ENCODE measurements at regions not wholly inside any gene's neighbourhood (a gene's known extent, or its start where the extent isn't known, plus 50 kb on each side); places are given as distances from the start of the nearest gene placed in this dataset.

DNA sequence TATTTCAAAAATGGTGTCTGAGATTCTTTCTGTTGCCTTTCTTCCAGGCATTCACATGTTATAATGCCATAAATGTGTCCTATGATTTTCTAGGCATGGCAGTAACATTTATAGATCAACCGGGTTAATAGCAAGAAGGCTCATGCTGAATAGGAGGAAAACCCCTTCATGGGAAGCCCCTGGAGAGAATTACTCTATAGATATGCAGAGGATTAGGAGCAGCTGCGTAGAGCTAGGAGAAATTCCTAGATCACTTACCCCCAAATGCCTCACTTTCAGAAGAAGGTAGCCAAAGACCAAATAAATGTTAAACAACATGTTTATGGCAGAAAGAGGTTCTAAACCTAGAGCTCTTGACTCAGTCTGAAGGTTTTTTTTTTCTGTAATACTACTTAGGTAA is 153.4 kb upstream of the CTNNA2 start:
- Histone ChIP-seq H3K79me2 (ENCODE audit: control insufficient read depth, insufficient read depth, low read length) (no peaks in the 10 kb centered on the region), H4K20me1 (ENCODE audit: control insufficient read depth, extremely low read depth, insufficient read depth, low read length) (no peaks in the 10 kb centered on the region), H3K27ac (ENCODE audit: insufficient read depth, low read length) (no peak overlapping the region), H3K9ac (ENCODE audit: insufficient read depth, low read length) (no peak overlapping the region), H2AFZ (ENCODE audit: low read length) (no peak overlapping the region), H3K27me3 (ENCODE audit: control insufficient read depth, insufficient read depth, low read length) (no peaks in the 10 kb centered on the region), H3K9me3 (ENCODE audit: control insufficient read depth, insufficient read depth, low read depth, low read length) (no peaks in the 10 kb centered on the region), H3K36me3 (ENCODE audit: control insufficient read depth, insufficient read depth, low read length) (no peaks in the 10 kb centered on the region), H3K4me3 (replicated peaks in 1 of 4; ENCODE audit: control extremely low read depth in 1 of 4, insufficient read depth in 1 of 4, low read depth in 3 of 4, low read length in 4 of 4) (no peak overlapping the region), H3K4me1 (ENCODE audit: control insufficient read depth, extremely low read depth, insufficient read depth, low read length) (no peaks in the 10 kb centered on the region), H3K4me2 (ENCODE audit: extremely low read depth, insufficient read depth, low read length) (no peak overlapping the region)
- DNase-seq (ENCODE audit: low read depth in 2 of 2): no peak
- no peak for TF ChIP-seq EZH2 (IDR thresholded peaks at IDR 0.05; ENCODE audit: low read length, missing control alignments)
- TF ChIP-seq CTCF (conservative IDR thresholded peaks at IDR 0.05 in 1 of 2, IDR thresholded peaks at IDR 0.05 in 1 of 2; ENCODE audit: low read depth in 1 of 2, low read length in 2 of 2): no peak

DNA sequence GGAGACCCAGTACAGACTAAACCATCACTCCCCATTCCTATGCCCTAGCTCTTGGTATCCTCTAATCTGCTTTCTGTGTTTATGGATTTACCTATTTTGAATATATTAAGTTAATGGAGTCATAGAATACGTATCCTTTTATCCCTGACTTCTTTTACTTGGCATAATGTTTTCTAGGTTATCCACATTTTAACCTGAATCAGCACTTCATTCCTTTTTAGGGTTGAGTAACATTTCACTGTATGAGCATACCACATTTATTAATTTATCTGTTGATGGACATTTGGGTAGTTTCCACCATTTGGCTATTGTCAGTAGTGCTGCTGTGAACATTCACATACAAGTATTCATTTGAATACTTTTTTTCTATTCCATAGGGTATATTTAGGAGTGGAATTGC is 157.3 kb upstream of the CTNNA2 start:
- no peak for DNase-seq (ENCODE audit: low read depth in 2 of 2)
- no peak overlapping the region for H3K27ac ChIP-seq (ENCODE audit: insufficient read depth, low read length)
- H3K79me2 ChIP-seq (ENCODE audit: control insufficient read depth, insufficient read depth, low read length): no peaks in the 10 kb centered on the region
- H3K36me3 ChIP-seq (ENCODE audit: control insufficient read depth, insufficient read depth, low read length): no peaks in the 10 kb centered on the region
- no peaks in the 10 kb centered on the region for H3K27me3 ChIP-seq (ENCODE audit: control insufficient read depth, insufficient read depth, low read length)
- no peaks in the 10 kb centered on the region for H4K20me1 ChIP-seq (ENCODE audit: control insufficient read depth, extremely low read depth, insufficient read depth, low read length)
- H2AFZ ChIP-seq (ENCODE audit: low read length): no peak overlapping the region
- H3K4me2 ChIP-seq (ENCODE audit: extremely low read depth, insufficient read depth, low read length): no peak overlapping the region
- no peak overlapping the region for H3K9ac ChIP-seq (ENCODE audit: insufficient read depth, low read length)
- no peak overlapping the region for H3K4me3 ChIP-seq (replicated peaks in 1 of 4; ENCODE audit: control extremely low read depth in 1 of 4, insufficient read depth in 1 of 4, low read depth in 3 of 4, low read length in 4 of 4)
- H3K4me1 ChIP-seq (ENCODE audit: control insufficient read depth, extremely low read depth, insufficient read depth, low read length): no peaks in the 10 kb centered on the region
- no peaks in the 10 kb centered on the region for H3K9me3 ChIP-seq (ENCODE audit: control insufficient read depth, insufficient read depth, low read depth, low read length)
- TF ChIP-seq CTCF (conservative IDR thresholded peaks at IDR 0.05 in 1 of 2, IDR thresholded peaks at IDR 0.05 in 1 of 2; ENCODE audit: low read depth in 1 of 2, low read length in 2 of 2): no peak
- TF ChIP-seq EZH2 (IDR thresholded peaks at IDR 0.05; ENCODE audit: low read length, missing control alignments): no peak

GRCh38 chr2:79327460-79327859 is 167.9 kb upstream of the REG3A start:
- Histone ChIP-seq H3K36me3 (ENCODE audit: control insufficient read depth, insufficient read depth, low read length) (no peaks in the 10 kb centered on the region), H3K9ac (ENCODE audit: insufficient read depth, low read length) (no peak overlapping the region), H3K27ac (ENCODE audit: insufficient read depth, low read length) (no peak overlapping the region), H4K20me1 (ENCODE audit: control insufficient read depth, extremely low read depth, insufficient read depth, low read length) (no peaks in the 10 kb centered on the region), H3K9me3 (ENCODE audit: control insufficient read depth, insufficient read depth, low read depth, low read length) (no peaks in the 10 kb centered on the region), H3K4me2 (ENCODE audit: extremely low read depth, insufficient read depth, low read length) (no peak overlapping the region), H2AFZ (ENCODE audit: low read length) (no peak overlapping the region), H3K27me3 (ENCODE audit: control insufficient read depth, insufficient read depth, low read length) (no peaks in the 10 kb centered on the region), H3K4me3 (replicated peaks in 1 of 4; ENCODE audit: control extremely low read depth in 1 of 4, insufficient read depth in 1 of 4, low read depth in 3 of 4, low read length in 4 of 4) (no peak overlapping the region), H3K4me1 (ENCODE audit: control insufficient read depth, extremely low read depth, insufficient read depth, low read length) (no peaks in the 10 kb centered on the region), H3K79me2 (ENCODE audit: control insufficient read depth, insufficient read depth, low read length) (no peaks in the 10 kb centered on the region)
- TF ChIP-seq CTCF (conservative IDR thresholded peaks at IDR 0.05 in 1 of 2, IDR thresholded peaks at IDR 0.05 in 1 of 2; ENCODE audit: low read depth in 1 of 2, low read length in 2 of 2) (no peak), EZH2 (IDR thresholded peaks at IDR 0.05; ENCODE audit: low read length, missing control alignments) (no peak)
- no peak for DNase-seq (ENCODE audit: low read depth in 2 of 2)
